Fibroblast of the conjunctiva (primary cell): ENCODE measurements at regions not wholly inside any gene's neighbourhood (a gene's known extent, or its start where the extent isn't known, plus 50 kb on each side); places are given as distances from the start of the nearest gene placed in this dataset.
"Not testable (repeated sequence)": the region's sequence is repeated elsewhere in the genome, so short reads cannot be mapped to it uniquely, and the experiment has no call there.

Source experiments
- DNase-seq: peaks from one replicate; pipeline ENCODE4 v3.0.0-alpha.2; 2010; ENCODE audit warnings: low read depth

GRCh38 chr10:55899472-55900147, 461.4 kb downstream of the ZWINT start:
- DNase-seq: not testable (repeated sequence)

- DNase-seq: no peak
Observed at GRCh38 chr10:55897490-55897921, 463.6 kb downstream of the ZWINT start.

- DNase-seq: no peak
Observed at GRCh38 chr10:55892276-55892675, 468.8 kb downstream of the ZWINT start.

GRCh38 chr10:55881588-55881987, 479.5 kb downstream of the ZWINT start:
- no peak for DNase-seq

GRCh38 chr10:55873485-55873884, 487.6 kb downstream of the ZWINT start:
- DNase-seq: no peak

- no peak for DNase-seq
Observed at GRCh38 chr10:55870186-55870585, 490.9 kb downstream of the ZWINT start.

GRCh38 chr10:55867848-55868247, 493.2 kb downstream of the ZWINT start:
- no peak for DNase-seq

- DNase-seq: no peak
Observed at GRCh38 chr10:55858730-55859129, 502.3 kb downstream of the ZWINT start.

GRCh38 chr10:55852900-55853299, 508.2 kb downstream of the ZWINT start:
- no peak for DNase-seq

GRCh38 chr10:55837273-55837672, 523.8 kb downstream of the ZWINT start:
- DNase-seq: no peak

- no peak for DNase-seq
Observed at GRCh38 chr10:55822096-55822495, 539.0 kb downstream of the ZWINT start.

- DNase-seq: no peak
Observed at GRCh38 chr10:55820478-55820877, 540.6 kb downstream of the ZWINT start.

GRCh38 chr10:55820071-55820470, 541.0 kb downstream of the ZWINT start:
- DNase-seq: no peak

GRCh38 chr10:55813451-55814170, 547.4 kb downstream of the ZWINT start:
- DNase-seq: no peak

GRCh38 chr10:55803055-55803454, 558.0 kb downstream of the ZWINT start:
- DNase-seq: no peak

- no peak for DNase-seq
Observed at GRCh38 chr10:55801353-55801661, 559.8 kb downstream of the ZWINT start.

- no peak for DNase-seq
Observed at GRCh38 chr10:55800602-55801352, 560.3 kb downstream of the ZWINT start.

GRCh38 chr10:55793024-55793423, 568.0 kb downstream of the ZWINT start:
- no peak for DNase-seq

GRCh38 chr10:55790276-55790675, 570.8 kb downstream of the ZWINT start:
- DNase-seq: not testable (repeated sequence)

- no peak for DNase-seq
Observed at GRCh38 chr10:55786461-55787050, 574.5 kb downstream of the ZWINT start.

GRCh38 chr10:55782181-55782580, 578.9 kb downstream of the ZWINT start:
- DNase-seq: no peak

- no peak for DNase-seq
Observed at GRCh38 chr10:55766212-55766611, 594.8 kb downstream of the ZWINT start.

- no peak for DNase-seq
Observed at GRCh38 chr10:55750458-55750857, 610.6 kb downstream of the ZWINT start.
